MM.1S (cell line): ENCODE measurements at regions not wholly inside any gene's neighbourhood (a gene's known extent, or its start where the extent isn't known, plus 50 kb on each side); places are given as distances from the start of the nearest gene placed in this dataset.

Source experiments
- DNase-seq: peaks from one replicate; pipeline ENCODE4 v3.0.0-alpha.2; 2015
- H2AFZ ChIP-seq: fragments of 300-600 bp; sonication (generic); 2 replicates; pipeline ENCODE4 v1.6.0; 2016; ENCODE audit warnings: antibody characterized with exemption, low read length
- H3F3A ChIP-seq: fragments of 300-600 bp; sonication (generic); 2 replicates; pipeline ENCODE4 v1.6.1; 2016; ENCODE audit warnings: mild to moderate bottlenecking, antibody characterized with exemption, low read length, moderate library complexity, mixed read lengths; ENCODE audit not compliant: insufficient read depth
- H3K27ac ChIP-seq: fragments of 300-600 bp; sonication (generic); 2 replicates; pipeline ENCODE4 v1.5.1; 2016; ENCODE audit warnings: mild to moderate bottlenecking, low read length
- H3K27me3 ChIP-seq: fragments of 300-600 bp; sonication (generic); replicated peaks from 2 replicates; pipeline ENCODE4 v1.6.0; 2016; ENCODE audit warnings: low read length; ENCODE audit not compliant: insufficient read depth
- H3K36me3 ChIP-seq: fragments of 300-600 bp; sonication (generic); replicated peaks from 2 replicates; pipeline ENCODE4 v1.6.1; 2016; ENCODE audit warnings: mild to moderate bottlenecking, low read length, mixed read lengths; ENCODE audit not compliant: insufficient read depth
- H3K4me1 ChIP-seq: fragments of 300-600 bp; sonication (generic); 2 replicates; pipeline ENCODE4 v1.6.1; 2016; ENCODE audit warnings: low read length, mixed read lengths
- H3K4me2 ChIP-seq: fragments of 300-600 bp; sonication (generic); 2 replicates; pipeline ENCODE4 v1.6.0; 2016; ENCODE audit warnings: low read depth, low read length
- H3K4me3 ChIP-seq: fragments of 300-600 bp; sonication (generic); 2 replicates; pipeline ENCODE4 v1.5.1; 2016; ENCODE audit warnings: low read length, mixed read lengths
- H3K79me2 ChIP-seq: fragments of 300-600 bp; sonication (generic); 2 replicates; pipeline ENCODE4 v1.6.1; 2016; ENCODE audit warnings: mixed run types, low read length, mixed read lengths
- H3K9ac ChIP-seq: fragments of 300-600 bp; sonication (generic); 2 replicates; pipeline ENCODE4 v1.6.1; 2016; ENCODE audit warnings: low read length, mixed read lengths
- H3K9me2 ChIP-seq: fragments of 300-600 bp; sonication (generic); replicated peaks from 2 replicates; pipeline ENCODE4 v1.6.1; 2016; ENCODE audit warnings: mild to moderate bottlenecking, low read length, mixed read lengths; ENCODE audit not compliant: insufficient read depth
- H3K9me3 ChIP-seq: fragments of 300-600 bp; sonication (generic); replicated peaks from 2 replicates; pipeline ENCODE4 v1.6.1; 2016; ENCODE audit warnings: mild to moderate bottlenecking, low read length, mixed read lengths; ENCODE audit not compliant: insufficient read depth
- H4K20me1 ChIP-seq: fragments of 300-600 bp; sonication (generic); 2 replicates; pipeline ENCODE4 v1.6.1; 2016; ENCODE audit warnings: mild to moderate bottlenecking, low read length, moderate library complexity, mixed read lengths; ENCODE audit not compliant: insufficient read depth
- EZH2 ChIP-seq: fragments of 300-600 bp; sonication (generic); optimal IDR thresholded peaks from 2 replicates; pipeline ENCODE3; 2017; ENCODE audit warnings: low read depth, mild to moderate bottlenecking, antibody characterized with exemption, low read length, mixed read lengths
- EZH2phosphoT487 ChIP-seq: fragments of 300-600 bp; sonication (generic); IDR thresholded peaks from 2 replicates; pipeline ENCODE4 v1.6.1; 2018; ENCODE audit warnings: antibody characterized with exemption, low read length
- TF ChIP-seq, protein P1 (sequence below): fragments of 300-600 bp; sonication (generic); IDR thresholded peaks from 2 replicates; pipeline ENCODE4 v1.5.1; 2016; ENCODE audit warnings: antibody characterized with exemption, low read length, mixed read lengths

DNA sequence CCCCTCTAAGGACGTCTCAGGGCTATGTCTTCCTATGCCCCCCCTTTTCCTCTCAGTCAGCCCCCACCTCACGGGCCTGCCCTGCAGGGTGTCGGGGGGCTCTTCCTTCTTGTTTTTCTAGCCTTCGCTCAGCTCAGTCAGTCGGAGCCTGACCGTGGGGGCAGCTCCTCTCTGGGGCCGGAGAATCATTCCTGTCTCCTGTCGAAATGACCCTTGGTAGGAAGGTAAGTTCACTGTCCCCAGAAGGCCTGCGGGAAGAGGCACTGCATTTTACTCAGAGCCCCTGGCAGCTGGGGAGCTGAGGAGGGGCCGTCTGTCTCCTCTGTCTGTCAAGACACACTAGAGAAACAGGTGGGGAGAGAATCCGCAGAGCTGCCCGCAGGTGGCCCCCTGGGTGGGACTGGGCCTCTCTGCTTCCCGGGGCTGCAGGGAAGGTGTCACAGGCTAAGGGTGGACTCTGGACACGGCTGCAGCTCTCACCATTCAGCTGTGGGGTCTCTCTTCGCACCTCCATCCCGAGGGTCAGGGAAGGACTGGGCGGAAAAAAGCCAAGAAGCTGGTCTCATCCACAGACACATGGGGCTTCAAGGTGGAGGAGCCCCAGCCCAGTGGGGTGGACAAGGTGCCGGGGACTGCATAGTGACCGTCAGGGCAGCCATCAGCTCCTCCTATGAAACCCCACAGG is 112.8 kb upstream of the TNRC6C start:
- Histone ChIP-seq H3K4me3 (no peak overlapping the region), H3K79me2 (no peaks in the 10 kb centered on the region), H3K9me2 (no peaks in the 10 kb centered on the region), H3K4me2 (no peak overlapping the region), H3K27me3 (peaks cover 32% of the 10 kb centered on the region), H2AFZ (no peak overlapping the region), H3K27ac (no peak overlapping the region; the same call in 1 of the 2 replicates), H4K20me1 (no peaks in the 10 kb centered on the region), H3K9me3 (no peaks in the 10 kb centered on the region), H3F3A (peaks cover 5% of the 10 kb centered on the region; the same call in 1 of the 2 replicates), H3K36me3 (no peaks in the 10 kb centered on the region), H3K9ac (no peak overlapping the region), H3K4me1 (peaks cover 38% of the 10 kb centered on the region)
- DNase-seq, result no peak
- TF ChIP-seq EZH2 (no peak), EZH2phosphoT487 (no peak)
- TF ChIP-seq, protein P1, sequence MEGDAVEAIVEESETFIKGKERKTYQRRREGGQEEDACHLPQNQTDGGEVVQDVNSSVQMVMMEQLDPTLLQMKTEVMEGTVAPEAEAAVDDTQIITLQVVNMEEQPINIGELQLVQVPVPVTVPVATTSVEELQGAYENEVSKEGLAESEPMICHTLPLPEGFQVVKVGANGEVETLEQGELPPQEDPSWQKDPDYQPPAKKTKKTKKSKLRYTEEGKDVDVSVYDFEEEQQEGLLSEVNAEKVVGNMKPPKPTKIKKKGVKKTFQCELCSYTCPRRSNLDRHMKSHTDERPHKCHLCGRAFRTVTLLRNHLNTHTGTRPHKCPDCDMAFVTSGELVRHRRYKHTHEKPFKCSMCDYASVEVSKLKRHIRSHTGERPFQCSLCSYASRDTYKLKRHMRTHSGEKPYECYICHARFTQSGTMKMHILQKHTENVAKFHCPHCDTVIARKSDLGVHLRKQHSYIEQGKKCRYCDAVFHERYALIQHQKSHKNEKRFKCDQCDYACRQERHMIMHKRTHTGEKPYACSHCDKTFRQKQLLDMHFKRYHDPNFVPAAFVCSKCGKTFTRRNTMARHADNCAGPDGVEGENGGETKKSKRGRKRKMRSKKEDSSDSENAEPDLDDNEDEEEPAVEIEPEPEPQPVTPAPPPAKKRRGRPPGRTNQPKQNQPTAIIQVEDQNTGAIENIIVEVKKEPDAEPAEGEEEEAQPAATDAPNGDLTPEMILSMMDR, result no peak

DNA sequence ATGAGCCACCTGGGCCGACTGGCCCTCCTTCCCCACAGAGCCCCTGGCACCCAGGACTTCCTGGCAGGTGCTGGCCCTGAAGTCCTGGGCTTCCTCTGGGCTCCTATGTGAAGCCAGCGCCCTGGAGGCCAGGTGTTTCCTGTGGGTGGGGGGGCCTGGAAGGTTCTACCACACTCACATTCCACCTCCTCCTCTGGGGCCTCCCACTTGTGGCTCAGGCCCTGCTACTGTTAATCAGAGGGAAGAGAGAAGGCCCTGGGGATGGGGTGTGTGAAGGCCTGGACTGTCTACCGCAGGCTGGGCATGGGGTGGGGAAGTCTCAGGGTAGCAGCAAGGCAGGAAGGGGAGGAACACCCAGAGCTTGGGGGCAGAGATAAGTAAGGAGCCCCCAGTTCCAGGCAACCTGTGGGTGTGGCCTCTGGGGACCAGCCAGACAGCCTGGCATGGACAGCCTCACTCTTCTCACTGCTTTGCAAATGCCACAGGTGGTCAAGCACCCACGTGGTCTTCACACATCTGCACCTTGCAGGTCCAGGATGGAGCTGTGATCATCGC is 111.9 kb upstream of the TNRC6C start:
- Histone ChIP-seq H3K36me3 (no peaks in the 10 kb centered on the region), H3K4me3 (no peak overlapping the region), H3K9me2 (no peaks in the 10 kb centered on the region), H3K9ac (no peak overlapping the region), H3F3A (peaks cover 5% of the 10 kb centered on the region; the same call in 1 of the 2 replicates), H3K4me2 (peak overlapping the region; percentile 53), H3K4me1 (peaks cover 38% of the 10 kb centered on the region), H3K9me3 (no peaks in the 10 kb centered on the region), H4K20me1 (no peaks in the 10 kb centered on the region), H3K27ac (peak overlapping the region; percentile 9; the same call in 1 of the 2 replicates), H2AFZ (0 out of 2 replicates have a peak overlapping the region, but pooled peaks have one; percentile 30), H3K27me3 (peaks cover 27% of the 10 kb centered on the region), H3K79me2 (no peaks in the 10 kb centered on the region)
- no peak for TF ChIP-seq EZH2phosphoT487
- TF ChIP-seq, protein P1, result no peak
- TF ChIP-seq EZH2, result no peak
- peak; percentile 48 for DNase-seq

DNA sequence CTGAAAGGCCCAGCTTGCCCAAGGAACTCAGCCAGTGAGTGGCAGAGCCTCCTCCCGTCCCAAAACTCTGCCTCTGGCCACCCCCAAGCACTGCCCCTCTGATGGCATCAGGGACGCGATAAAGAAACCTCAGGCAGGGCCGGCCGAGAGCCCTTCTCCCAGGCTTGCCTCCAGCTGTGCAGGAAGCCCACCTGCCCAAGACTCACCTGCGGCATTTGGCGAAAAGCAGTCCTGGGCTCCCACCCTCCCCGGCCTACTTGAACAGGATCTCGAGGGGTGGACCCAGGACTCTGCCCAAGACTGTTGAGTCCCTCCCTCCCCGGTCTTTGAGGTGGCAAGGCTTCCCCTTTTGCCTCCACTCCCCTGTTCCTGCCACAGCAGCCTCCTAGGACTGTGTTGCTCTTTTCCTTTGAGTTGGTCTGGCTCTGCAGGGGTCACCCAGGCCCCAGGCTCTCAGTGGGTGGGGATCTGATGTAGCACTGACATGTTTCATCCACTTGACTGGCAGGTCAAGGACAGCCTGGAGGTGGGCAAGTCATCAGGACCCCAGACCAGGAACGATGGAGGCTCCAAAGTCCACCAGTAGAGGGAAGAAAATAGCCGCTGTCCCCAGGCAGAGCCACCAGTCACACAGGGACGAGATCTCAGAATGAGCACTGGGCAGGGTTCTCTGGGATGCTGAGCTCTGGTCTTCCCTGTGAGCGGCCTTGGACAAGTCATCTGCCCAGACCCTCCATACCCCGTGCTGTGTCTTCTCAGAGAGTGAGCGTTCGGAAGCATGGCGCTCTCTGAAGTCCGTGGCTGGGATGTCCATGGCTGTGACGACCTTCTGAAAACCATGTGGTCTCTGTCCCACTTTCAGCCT is 111.0 kb upstream of the TNRC6C start:
- peaks cover 26% of the 10 kb centered on the region; the same call in 1 of the 2 replicates for H3K27me3 ChIP-seq
- no peaks in the 10 kb centered on the region for H3K9me2 ChIP-seq
- H3K9ac ChIP-seq, result no peak overlapping the region
- TF ChIP-seq EZH2phosphoT487 (no peak), EZH2 (no peak)
- TF ChIP-seq, protein P1, result no peak
- no peaks in the 10 kb centered on the region for H3K79me2 ChIP-seq
- H3K9me3 ChIP-seq, result no peaks in the 10 kb centered on the region
- H3K4me2 ChIP-seq, result no peak overlapping the region
- DNase-seq, result no peak
- H3F3A ChIP-seq, result peaks cover 5% of the 10 kb centered on the region; the same call in 1 of the 2 replicates
- H2AFZ ChIP-seq, result no peak overlapping the region
- peak overlapping the region; percentile 9; the same call in 1 of the 2 replicates for H3K27ac ChIP-seq
- peaks cover 30% of the 10 kb centered on the region for H3K4me1 ChIP-seq
- no peaks in the 10 kb centered on the region for H4K20me1 ChIP-seq
- no peaks in the 10 kb centered on the region for H3K36me3 ChIP-seq
- no peak overlapping the region for H3K4me3 ChIP-seq
